ENCODE measurements at regions not wholly inside any gene's neighbourhood (a gene's known extent, or its start where the extent isn't known, plus 50 kb on each side); places are given as distances from the start of the nearest gene placed in this dataset.

DNA sequence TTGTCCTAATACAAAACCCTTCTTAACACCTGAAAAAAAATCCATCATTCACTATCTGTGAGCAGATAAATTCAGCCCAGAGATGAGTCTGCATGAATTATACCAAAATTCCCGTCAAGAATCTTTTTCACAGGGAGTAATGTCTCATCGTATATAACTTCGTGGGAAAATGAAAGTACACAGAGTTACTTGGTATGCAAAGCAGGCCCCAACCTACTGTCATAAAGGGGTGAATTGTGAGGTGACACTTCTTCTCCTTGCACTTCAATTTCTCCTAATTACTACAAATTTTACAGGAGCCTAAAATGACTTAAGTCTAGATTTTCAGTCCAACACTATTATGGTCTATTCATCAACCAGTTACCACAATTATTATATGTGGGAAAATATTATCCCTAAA lies 84.6 kb upstream of the CDH20 start:
- H3K4me3 ChIP-seq (ENCODE audit: low read depth in 1 of 3, low read length in 3 of 3), result no peak overlapping the region
- no peaks in the 10 kb centered on the region for H3K4me1 ChIP-seq (ENCODE audit: control insufficient read depth in 4 of 4, insufficient read depth in 4 of 4, low read length in 3 of 4)
- no peak for DNase-seq (ENCODE audit: low spot score)
- TF ChIP-seq, protein P1, sequence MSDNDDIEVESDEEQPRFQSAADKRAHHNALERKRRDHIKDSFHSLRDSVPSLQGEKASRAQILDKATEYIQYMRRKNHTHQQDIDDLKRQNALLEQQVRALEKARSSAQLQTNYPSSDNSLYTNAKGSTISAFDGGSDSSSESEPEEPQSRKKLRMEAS (IDR thresholded peaks at IDR 0.05), result no peak
- TF ChIP-seq RAD21 (IDR thresholded peaks at IDR 0.05), result no peak
- TF ChIP-seq, protein P2, sequence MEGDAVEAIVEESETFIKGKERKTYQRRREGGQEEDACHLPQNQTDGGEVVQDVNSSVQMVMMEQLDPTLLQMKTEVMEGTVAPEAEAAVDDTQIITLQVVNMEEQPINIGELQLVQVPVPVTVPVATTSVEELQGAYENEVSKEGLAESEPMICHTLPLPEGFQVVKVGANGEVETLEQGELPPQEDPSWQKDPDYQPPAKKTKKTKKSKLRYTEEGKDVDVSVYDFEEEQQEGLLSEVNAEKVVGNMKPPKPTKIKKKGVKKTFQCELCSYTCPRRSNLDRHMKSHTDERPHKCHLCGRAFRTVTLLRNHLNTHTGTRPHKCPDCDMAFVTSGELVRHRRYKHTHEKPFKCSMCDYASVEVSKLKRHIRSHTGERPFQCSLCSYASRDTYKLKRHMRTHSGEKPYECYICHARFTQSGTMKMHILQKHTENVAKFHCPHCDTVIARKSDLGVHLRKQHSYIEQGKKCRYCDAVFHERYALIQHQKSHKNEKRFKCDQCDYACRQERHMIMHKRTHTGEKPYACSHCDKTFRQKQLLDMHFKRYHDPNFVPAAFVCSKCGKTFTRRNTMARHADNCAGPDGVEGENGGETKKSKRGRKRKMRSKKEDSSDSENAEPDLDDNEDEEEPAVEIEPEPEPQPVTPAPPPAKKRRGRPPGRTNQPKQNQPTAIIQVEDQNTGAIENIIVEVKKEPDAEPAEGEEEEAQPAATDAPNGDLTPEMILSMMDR (IDR thresholded peaks at IDR 0.05; ENCODE audit: low read depth, low read length, missing input control), result no peak
- TF ChIP-seq, protein P3, sequence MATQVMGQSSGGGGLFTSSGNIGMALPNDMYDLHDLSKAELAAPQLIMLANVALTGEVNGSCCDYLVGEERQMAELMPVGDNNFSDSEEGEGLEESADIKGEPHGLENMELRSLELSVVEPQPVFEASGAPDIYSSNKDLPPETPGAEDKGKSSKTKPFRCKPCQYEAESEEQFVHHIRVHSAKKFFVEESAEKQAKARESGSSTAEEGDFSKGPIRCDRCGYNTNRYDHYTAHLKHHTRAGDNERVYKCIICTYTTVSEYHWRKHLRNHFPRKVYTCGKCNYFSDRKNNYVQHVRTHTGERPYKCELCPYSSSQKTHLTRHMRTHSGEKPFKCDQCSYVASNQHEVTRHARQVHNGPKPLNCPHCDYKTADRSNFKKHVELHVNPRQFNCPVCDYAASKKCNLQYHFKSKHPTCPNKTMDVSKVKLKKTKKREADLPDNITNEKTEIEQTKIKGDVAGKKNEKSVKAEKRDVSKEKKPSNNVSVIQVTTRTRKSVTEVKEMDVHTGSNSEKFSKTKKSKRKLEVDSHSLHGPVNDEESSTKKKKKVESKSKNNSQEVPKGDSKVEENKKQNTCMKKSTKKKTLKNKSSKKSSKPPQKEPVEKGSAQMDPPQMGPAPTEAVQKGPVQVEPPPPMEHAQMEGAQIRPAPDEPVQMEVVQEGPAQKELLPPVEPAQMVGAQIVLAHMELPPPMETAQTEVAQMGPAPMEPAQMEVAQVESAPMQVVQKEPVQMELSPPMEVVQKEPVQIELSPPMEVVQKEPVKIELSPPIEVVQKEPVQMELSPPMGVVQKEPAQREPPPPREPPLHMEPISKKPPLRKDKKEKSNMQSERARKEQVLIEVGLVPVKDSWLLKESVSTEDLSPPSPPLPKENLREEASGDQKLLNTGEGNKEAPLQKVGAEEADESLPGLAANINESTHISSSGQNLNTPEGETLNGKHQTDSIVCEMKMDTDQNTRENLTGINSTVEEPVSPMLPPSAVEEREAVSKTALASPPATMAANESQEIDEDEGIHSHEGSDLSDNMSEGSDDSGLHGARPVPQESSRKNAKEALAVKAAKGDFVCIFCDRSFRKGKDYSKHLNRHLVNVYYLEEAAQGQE (IDR thresholded peaks at IDR 0.05), result no peak
- TF ChIP-seq YY1 (IDR thresholded peaks at IDR 0.05), result no peak
- no peak for TF ChIP-seq HNF4G (IDR thresholded peaks at IDR 0.05)
- TF ChIP-seq FOXA1 (IDR thresholded peaks at IDR 0.05), result no peak
- TF ChIP-seq RXRA (IDR thresholded peaks at IDR 0.05), result no peak
- TF ChIP-seq HNF4A (conservative IDR thresholded peaks at IDR 0.05), result no peak
- no peak for TF ChIP-seq GABPA (IDR thresholded peaks at IDR 0.05 in 1 of 2, conservative IDR thresholded peaks at IDR 0.05 in 1 of 2)
- TF ChIP-seq, protein P4, sequence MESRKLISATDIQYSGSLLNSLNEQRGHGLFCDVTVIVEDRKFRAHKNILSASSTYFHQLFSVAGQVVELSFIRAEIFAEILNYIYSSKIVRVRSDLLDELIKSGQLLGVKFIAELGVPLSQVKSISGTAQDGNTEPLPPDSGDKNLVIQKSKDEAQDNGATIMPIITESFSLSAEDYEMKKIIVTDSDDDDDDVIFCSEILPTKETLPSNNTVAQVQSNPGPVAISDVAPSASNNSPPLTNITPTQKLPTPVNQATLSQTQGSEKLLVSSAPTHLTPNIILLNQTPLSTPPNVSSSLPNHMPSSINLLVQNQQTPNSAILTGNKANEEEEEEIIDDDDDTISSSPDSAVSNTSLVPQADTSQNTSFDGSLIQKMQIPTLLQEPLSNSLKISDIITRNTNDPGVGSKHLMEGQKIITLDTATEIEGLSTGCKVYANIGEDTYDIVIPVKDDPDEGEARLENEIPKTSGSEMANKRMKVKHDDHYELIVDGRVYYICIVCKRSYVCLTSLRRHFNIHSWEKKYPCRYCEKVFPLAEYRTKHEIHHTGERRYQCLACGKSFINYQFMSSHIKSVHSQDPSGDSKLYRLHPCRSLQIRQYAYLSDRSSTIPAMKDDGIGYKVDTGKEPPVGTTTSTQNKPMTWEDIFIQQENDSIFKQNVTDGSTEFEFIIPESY (IDR thresholded peaks at IDR 0.05), result no peak
- TF ChIP-seq FOXA2 (IDR thresholded peaks at IDR 0.05), result no peak
- no peak for TF ChIP-seq EGR1 (IDR thresholded peaks at IDR 0.05; ENCODE audit: low read depth in 2 of 2)
- no peak for TF ChIP-seq SP1 (IDR thresholded peaks at IDR 0.05)
- no peak for TF ChIP-seq TAF1 (conservative IDR thresholded peaks at IDR 0.05)
- TF ChIP-seq JUND (IDR thresholded peaks at IDR 0.05), result no peak
- TF ChIP-seq, protein P5, sequence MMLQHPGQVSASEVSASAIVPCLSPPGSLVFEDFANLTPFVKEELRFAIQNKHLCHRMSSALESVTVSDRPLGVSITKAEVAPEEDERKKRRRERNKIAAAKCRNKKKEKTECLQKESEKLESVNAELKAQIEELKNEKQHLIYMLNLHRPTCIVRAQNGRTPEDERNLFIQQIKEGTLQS (IDR thresholded peaks at IDR 0.05), result no peak
- no peak for TF ChIP-seq NR2F2 (IDR thresholded peaks at IDR 0.05)
- no peaks in the 10 kb centered on the region for H3K27me3 ChIP-seq (ENCODE audit: control insufficient read depth in 4 of 4, insufficient read depth in 4 of 4, low read length in 3 of 4)
- H3K36me3 ChIP-seq (ENCODE audit: control insufficient read depth in 4 of 4, insufficient read depth in 3 of 4, low read depth in 1 of 4, low read length in 3 of 4), result no peaks in the 10 kb centered on the region
- H3K27ac ChIP-seq (ENCODE audit: low read depth in 1 of 2, low read length in 2 of 2), result no peak overlapping the region
- no peak overlapping the region for H3K9ac ChIP-seq (ENCODE audit: low read depth in 1 of 2, low read length in 2 of 2)
- WGBS, result 71% methylated on average over 3 of the region's 3 CpGs
- H3K9me3 ChIP-seq (ENCODE audit: control insufficient read depth in 4 of 4, low read length in 3 of 4), result no peaks in the 10 kb centered on the region
